GM10266 (cell line): ENCODE measurements at regions not wholly inside any gene's neighbourhood (a gene's known extent, or its start where the extent isn't known, plus 50 kb on each side); places are given as distances from the start of the nearest gene placed in this dataset.

Experiments
- DNase-seq: peaks from one replicate; pipeline ENCODE4 v3.0.0; 2012; ENCODE audit errors: extremely low spot score
- CTCF ChIP-seq: IDR thresholded peaks from 2 replicates; pipeline ENCODE4 v1.5.1; 2012; ENCODE audit warnings: mild to moderate bottlenecking, low read depth; ENCODE audit not compliant: control insufficient read depth, insufficient read depth; ENCODE audit errors: missing control alignments

DNA sequence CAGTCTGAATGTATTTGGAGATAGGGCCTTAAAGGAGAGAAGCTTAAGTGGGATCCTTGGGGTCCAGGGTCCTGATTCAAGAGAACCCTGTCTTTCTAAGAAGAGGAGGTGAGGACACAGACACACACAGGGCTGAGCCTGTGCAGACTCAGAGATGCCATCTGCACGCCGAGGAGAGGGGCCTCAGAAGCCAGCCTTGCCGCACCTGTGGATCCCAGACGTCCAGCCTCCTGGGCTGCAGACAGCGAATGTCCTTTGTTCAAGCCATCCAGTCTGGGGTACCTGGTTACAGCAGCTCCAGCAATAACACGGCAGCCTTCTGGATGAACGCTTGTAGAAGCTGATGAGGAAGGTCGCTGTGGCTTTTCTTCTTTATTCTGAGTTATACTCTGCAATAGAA, 1086.1 kb downstream of the BRD1 start:
- no peak for TF ChIP-seq CTCF
- no peak for DNase-seq

DNA sequence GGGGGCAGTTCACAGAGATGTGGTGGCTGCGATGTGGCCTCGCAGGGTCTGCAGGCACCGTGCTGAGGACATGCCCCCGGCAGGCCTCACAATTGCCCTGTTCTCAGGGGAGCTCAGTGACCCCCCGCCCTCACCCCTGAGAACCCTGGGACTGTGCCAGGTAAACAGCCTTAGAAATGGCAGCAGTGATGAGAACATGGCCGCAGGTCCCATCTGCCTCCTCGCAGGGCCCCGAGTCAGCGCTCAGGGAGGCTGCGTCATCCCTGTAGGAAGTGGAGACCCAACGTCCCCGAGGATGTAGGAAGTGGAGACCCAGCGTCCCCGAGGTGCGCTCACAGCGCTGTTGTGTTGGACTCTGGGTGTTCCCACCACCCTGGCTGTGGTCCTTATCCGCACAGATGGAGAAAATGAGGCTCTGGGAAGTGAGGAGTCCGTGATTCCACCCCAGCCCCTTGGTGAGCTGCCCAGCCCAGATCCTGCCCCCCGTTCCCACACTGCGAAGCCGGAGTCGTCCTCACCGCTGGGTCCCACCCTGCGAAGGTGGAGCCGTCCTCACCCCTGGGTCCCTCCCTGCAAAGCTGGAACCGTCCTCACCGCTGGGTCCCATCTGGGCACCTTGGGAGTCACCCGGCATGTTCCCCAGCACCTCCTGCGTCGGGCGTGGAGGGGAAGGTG, 1086.8 kb downstream of the BRD1 start:
- no peak for TF ChIP-seq CTCF
- DNase-seq, result no peak

DNA sequence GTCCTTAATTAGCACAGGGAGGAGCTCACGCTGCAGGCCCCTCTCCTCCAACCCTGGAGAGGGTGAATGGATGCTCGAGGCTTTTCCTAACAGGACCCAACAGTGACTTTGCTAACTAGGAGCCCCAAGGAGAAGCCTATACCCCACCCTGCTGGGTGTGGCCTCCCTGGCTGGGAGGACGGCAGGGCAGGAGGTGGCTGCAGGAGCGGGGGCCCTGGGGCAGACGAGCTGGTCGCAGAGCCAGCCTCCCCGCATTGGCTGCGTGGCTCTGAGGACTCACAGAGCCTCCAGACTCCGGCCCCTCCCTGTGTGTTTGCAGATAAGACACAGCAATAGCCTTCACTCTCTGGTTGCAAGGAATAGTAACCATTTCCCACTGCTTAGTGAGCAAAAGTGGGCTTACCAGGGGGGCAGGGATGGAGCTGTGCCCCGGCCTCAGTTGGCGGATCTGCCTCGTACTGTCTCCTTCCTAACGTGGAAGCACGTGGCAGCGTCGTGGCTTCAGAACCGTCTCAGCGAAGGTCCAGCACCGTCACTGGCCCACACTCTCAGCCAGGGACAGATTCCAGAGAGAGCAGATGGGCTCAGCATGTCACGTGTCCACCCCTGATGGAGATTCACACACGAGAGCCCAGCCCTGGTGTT, 1087.5 kb downstream of the BRD1 start:
- DNase-seq, result no peak
- TF ChIP-seq CTCF, result no peak

- TF ChIP-seq CTCF, result no peak
- no peak for DNase-seq
These were observed 1088.2 kb downstream of the BRD1 start for GRCh38 chr22:48739348-48740085.

DNA sequence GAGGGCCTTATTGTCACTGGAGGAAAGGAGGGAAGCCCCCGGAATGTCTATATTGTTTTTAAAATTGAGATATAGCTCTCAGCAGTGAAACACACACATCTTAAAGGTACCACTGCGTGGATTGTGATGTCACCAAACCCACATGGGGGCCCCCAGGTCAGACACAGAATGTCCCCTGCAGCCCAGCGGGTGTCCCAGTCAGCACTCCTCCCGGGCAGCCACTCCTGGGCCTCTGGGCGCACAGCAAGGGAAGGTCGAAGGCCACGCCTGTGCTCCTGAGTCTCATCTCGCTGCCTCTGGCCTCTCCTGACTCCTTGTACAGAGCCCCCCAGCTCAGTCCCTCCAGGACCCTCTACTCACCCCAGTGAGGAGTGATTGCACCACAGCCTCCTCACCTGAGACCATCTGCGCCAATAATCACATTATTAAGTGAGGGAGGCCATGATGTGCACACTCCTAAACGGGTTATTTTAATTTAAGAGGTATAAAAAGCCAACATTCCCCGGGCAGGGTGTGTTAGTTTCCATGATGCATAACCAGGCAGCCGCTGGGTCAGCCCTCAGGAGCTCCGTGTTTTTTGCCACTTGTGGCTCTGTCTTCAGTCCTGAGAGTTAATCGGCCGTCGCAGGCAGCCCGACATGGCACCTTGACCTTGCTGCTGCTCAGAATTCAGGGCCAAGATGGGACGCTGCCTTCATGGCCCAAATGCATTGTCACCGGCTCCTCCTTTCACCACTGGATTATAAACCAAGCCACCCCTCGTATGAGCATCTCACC, 1089.3 kb downstream of the BRD1 start:
- DNase-seq, result no peak
- no peak for TF ChIP-seq CTCF

GRCh38 chr22:48737461-48738203, 1090.0 kb downstream of the BRD1 start:
- no peak for TF ChIP-seq CTCF
- DNase-seq, result no peak
